HG02938 (cell line): ENCODE measurements at regions not wholly inside any gene's neighbourhood (a gene's known extent, or its start where the extent isn't known, plus 50 kb on each side); places are given as distances from the start of the nearest gene placed in this dataset.

Experiments
- ATAC-seq: cut with Tn5 transposase; IDR thresholded peaks from one replicate; pipeline ENCODE4 v1.9.1; 2021; ENCODE audit warnings: mild to moderate bottlenecking, moderate library complexity; ENCODE audit not compliant: unreplicated experiment

DNA sequence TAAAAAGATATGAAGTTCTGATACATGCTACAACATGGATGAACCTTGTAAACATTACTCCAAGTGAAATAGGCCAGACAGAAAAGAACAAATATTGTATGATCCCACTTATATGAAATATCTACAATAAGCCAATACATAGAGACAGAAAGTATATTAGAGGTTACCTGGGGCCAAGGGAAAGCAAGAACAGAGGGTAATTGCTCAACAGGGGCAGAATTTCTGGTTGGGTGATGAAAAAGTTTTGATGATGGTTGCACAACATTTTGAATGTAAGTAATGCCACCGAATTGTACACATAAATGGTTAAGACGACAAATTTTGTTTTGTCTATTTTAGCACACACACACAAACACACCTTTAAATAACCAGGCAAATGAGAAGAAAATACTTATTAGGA, 268.4 kb downstream of the FOXO1 start:
- no peak for ATAC-seq

- ATAC-seq: no peak
These were observed 266.7 kb downstream of the FOXO1 start for GRCh38 chr13:40399756-40400155.

DNA sequence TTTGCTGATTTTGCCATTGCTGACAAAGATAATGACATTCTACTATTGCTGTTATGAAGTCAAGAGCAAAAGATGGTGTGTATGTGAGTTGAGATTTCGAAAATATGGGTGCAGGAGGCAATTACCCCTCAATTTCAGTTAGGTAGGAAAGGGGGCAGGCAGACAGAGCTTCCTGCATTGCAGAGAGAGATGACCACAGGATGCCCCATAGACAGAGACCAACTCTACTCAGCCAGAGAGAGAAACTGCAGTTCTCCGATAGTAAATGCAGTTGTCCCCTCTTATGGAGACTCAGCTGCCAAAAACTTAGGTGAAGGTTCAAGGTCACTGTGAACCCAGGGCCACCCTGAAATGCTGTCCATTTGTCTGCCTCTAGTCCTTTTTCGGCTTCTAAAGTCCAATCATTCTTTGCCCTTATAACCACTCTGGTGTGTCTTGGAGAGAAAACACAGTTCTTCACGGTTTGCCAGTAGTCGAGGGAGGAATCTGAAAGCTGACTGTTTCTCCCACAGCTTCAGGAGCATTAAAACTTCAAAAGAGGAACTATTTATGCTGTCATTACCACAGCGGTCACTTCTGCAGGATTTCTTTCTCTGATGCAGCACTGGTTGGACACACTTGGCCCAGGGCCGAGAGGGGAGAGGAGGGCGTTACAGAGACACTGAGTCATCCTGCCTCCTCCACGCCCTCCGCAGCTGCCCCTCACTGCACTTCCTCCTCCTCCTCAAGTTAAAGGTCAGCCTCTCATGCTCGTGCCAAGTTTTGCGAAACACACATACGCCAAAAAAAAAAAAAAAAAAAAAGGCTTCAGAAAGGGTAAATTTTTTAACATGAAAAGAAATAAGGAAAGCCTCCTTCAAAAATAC, 264.3 kb downstream of the FOXO1 start:
- ATAC-seq: peak; percentile 80

DNA sequence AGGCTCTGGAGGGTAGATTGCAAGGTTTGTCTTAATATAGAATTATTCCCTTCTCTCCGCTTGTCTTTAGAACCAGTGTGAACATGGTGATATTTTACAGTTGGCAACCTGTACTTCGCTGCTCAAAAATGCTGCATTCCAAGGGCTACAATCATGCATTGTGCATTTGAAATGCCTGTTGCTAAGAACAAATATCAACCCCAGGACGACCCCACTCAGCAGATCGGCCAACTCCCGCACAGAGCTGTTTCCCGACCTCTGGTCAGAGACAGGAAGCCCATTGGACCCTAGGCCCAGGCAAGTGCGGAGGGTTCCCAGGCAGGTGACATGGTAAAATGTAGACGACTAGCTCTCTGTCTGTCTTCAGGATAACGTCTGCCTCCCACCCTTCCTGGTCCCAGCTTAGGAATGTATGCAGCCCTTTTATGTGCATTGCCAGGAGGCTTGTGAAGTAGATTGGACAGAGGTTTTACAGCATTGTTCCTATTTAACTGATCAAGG, 263.5 kb downstream of the FOXO1 start:
- ATAC-seq: no peak

DNA sequence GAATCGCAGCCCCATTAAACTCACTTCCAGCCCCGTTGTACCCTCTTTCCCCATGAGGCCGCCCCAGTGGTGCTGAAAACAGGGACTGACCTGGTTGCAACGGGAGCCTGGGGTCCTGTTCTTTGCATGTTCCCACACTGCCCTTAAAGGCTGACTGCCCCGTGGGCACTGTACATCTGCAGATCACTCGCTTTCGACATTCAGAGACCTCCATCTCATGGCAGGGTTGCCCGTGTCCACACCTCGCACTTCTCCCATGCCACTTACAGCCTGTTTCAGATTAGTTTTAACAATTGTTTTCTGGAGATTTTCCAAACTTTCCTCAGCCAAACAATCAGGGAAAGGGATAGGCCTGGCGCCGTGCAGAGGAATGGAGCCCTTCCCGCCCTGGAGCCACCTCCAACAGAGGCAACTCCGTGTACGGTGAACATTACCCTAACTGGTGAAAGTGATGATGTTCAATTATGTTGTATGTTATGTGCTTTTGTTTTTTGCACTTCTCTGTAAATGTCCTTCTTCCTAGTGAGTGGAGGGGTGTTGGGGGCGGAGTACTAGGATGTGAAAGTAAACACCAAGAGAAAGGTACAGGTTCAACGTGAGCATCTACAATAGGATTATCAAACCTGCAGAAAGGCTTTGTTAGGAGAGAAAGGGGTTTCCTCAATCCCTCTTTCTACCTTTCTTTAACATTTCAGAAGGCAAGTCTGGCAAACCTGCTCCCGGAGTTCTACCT, 262.8 kb downstream of the FOXO1 start:
- ATAC-seq: no peak

DNA sequence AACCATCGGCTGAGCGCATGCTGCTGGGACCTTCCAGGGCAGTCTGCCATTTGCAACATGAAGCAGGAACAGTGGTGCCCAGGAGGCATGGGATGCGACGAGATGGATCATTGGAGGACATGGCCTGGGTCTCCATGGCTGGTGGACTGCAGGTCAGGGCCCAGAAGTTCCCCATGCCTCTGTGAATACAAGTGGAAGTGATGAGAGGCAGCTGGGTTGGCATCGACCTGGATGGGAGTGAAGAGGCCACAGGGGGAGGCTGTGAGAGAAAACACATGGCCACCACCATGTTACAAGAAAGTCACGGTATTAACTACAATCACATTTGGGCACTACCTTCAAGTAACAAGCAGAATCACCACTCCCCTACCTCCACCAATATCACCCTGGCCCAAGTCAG, 262.0 kb downstream of the FOXO1 start:
- ATAC-seq: no peak

- no peak for ATAC-seq
These were observed 261.3 kb downstream of the FOXO1 start for GRCh38 chr13:40404967-40405716.

DNA sequence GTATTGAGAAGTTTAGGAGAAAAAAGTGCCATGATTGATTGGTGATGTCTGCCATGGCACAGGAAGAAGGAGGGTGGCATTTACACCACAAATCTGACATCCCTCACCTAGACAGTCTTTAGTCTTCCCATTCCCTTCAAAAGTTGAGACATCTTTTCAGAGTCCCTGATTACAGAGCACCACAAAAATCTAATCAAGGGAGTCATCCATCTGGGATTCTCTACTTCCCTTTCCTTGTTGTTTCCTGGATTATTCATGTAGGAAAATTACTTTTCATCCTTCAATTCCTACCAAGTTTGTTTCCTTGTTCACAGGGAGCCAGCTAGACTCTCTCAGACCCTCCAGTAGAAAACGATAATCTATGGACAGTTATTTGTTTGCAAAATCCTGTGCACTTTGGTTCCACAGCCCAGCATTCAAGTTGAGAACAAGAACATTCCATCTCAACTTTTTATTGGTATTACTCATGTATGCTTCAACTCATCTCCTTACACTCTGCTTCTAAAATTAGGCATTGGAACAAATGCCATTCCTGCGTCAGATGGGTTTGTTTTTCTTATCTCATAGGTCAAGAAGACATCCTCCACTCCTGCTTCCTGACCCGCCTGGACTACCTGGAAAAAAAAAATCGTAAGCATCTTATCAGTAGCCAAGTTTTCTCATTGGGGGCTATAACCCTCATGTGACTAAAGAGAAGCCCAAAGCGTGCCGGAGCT, 259.9 kb downstream of the FOXO1 start:
- ATAC-seq: no peak

GRCh38 chr13:40407567-40407966, 258.9 kb downstream of the FOXO1 start:
- ATAC-seq: no peak

DNA sequence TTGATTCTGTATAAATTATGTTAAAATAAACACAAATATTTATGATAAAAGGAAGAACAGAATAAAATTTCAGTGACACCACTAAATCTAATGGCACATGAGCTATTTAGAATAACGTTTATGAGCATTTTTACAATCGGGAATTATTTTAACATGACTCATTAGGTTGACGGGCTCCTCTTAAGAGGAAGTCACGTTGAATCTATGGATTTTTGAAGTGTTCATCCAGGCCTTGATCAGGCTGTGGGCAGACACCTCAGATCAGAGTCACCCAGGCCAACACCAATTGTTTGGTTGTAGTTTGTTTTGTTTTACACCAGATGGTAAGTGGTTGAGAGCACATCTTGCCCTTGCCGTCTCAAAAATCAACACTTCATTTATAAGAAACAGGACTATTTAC, 257.8 kb downstream of the FOXO1 start:
- no peak for ATAC-seq

GRCh38 chr13:40409278-40409677, 257.2 kb downstream of the FOXO1 start:
- ATAC-seq: no peak

- no peak for ATAC-seq
These were observed 256.1 kb downstream of the FOXO1 start for GRCh38 chr13:40410315-40410714.

DNA sequence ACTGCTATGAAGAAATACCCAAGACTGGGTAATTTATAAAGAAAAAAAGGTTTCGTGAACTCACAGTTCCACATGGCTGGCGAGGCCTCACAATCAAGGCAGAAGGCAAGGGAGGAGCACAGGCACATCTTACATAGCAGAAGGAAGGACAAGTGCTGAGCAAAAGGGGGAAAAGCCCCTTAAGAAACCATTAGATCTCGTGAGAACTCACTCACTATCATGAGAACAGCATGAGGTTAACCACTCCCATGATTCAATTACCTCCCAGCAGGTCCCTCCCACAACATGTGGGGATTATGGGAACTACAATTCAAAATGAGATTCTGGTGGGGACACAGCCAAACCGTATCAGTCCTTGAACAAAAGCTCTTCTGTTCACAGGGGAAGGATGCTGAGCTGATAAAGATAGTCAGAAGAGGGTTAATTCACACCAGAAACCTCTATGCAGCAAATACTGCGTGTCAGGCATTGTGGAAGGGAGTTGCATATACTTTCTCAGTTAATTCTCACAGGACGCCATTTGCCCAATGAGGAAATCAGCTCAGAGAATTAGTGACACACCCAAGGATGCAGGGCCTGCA, 246.2 kb downstream of the FOXO1 start:
- ATAC-seq: no peak

- ATAC-seq: no peak
These were observed 243.7 kb downstream of the FOXO1 start for GRCh38 chr13:40422588-40423235.

GRCh38 chr13:40428354-40428753, 238.1 kb downstream of the FOXO1 start:
- ATAC-seq: no peak

DNA sequence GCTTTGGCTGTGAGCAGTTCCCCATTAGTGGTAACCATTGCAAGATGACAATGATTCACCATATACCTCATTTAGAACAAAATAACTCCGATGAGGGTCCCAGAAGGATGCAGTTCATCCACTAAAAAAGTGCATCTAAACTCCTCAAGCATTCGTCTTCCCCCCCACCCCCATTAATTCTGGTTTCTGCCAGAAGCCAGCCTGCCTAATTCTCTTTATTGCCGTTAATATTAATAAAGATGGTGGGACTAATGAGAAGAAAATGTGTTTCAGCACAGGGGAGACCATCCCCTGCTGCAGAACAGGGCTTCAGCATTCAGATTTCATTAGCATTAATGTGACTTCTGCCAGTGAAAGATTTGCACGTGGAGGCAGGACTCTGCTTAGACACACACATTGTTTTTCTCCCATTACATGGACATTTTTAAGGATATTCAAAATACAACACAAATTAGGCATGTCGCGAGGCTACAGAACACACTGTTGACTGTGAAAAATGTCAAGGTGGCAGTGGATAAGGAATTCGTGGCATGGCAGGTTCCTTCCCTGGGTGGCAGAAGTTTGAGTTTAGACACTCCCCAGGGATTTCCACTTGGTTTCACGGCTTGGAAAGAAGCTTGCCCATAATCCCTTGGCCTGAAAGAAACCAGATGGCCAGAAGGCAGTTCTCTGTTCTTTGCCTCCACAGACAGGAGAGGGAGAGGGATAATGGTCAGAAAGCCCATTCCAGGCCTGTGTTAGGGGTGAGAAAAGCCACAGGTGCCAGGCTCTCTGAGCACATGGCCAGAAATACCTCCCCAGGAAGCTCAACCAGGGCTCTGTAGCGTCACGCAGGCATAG, 236.5 kb downstream of the FOXO1 start:
- no peak for ATAC-seq

DNA sequence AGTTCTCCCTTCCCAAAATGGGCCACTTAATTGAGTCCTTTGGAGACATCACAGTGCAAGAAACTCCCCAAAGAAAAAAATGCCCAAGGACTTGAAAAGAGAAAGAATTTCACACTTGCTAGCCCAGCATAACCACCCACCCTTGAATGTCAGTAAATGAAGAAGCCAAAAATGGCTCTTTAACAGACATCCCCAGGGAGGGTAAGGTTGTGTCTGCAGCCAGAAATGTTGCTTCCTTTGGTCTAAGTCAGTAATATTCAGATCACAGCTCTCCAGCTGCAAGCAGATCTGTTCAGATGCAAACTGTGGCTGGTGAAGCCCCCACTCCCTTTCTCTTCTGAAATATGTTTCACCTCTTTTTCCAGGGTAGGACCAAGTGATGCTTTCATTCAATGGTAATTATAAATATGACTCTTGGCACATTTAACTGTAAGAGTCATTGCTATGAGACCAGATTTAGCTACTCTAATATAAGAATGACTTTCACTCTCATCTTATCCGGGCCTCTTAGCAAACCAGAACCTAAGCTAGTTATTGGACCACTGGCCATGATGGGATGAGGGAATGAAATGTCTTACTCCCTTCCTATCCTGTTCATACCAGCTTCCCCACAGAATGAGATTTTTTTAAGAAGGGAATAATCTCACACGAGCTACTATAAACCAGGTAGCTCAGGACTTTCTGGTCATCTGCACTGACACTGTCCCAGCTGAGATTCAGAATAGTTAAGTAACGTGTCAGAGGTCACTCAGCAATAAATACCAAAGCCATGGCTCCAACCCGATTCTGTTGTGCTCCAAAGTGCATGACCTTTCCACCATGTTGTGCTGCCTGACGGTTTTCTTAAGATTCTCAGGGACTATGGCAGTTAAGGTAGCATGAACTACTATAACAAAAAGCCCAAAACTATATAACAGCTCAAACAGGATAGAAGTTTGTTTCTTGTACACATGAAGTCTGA, 234.1 kb downstream of the FOXO1 start:
- peak; percentile 63 for ATAC-seq

- ATAC-seq: no peak
These were observed 233.4 kb downstream of the FOXO1 start for GRCh38 chr13:40433001-40433400.
